K562 (cell line): ENCODE measurements at regions not wholly inside any gene's neighbourhood (a gene's known extent, or its start where the extent isn't known, plus 50 kb on each side); places are given as distances from the start of the nearest gene placed in this dataset.

Experiments used
- ATAC-seq: fragments of 200-7000 bp; cut with Tn5 transposase; 3 replicates; pipeline ENCODE4 v1.9.1; 2020; ENCODE audit warnings: moderate library complexity
- BruUV-seq: library from RNA; stranded (reverse); fragments of 400-500 nt; replicated peaks from 2 replicates; lab custom pipeline; 2021; lab: Mats Ljungman, UMichigan
- CTCF ChIA-PET: fragments of 300-600 bp; formaldehyde crosslinking; extraction: SDS; loops from one replicate; lab custom pipeline; 2021; ENCODE audit warnings: low intra/inter-chr PET ratio; lab: Yijun Ruan, JAX
- POLR2A ChIA-PET: fragments of 300-600, 350-650 bp; sonication (Branson Sonifier 250); formaldehyde crosslinking; extraction: SDS; loops from one replicate; lab custom pipeline; 2021; ENCODE audit warnings: antibody characterized with exemption, inconsistent platforms; lab: Yijun Ruan, JAX
- DNase-seq, 4 experiments: peaks; one replicate each; pipeline versions ENCODE4 v3.0.0 to v3.0.0-alpha.2; 2011 to 2018; ENCODE audit warnings: low spot score in 3 of 4, mixed read lengths in 3 of 4; ENCODE audit errors: extremely low read depth in 1 of 4
- FAIRE-seq: peaks from 2 replicates; lab custom pipeline; 2011; peaks lifted over from hg19 to GRCh38; lab: Jason Lieb, UNC
- H2AFZ ChIP-seq: 2 replicates; pipeline ENCODE4 v1.6.0; 2011; ENCODE audit warnings: low read depth, low read length, control low read depth, inconsistent platforms
- H3K27ac ChIP-seq: fragments of 200-600 bp; 3 replicates; pipeline ENCODE4 v1.8.0; 2011; ENCODE audit warnings: low read depth, mild to moderate bottlenecking, control low read depth, inconsistent platforms, low read length, moderate library complexity, mixed read lengths; ENCODE audit errors: extremely low read depth
- H3K27me3 ChIP-seq, 2 experiments: fragments of 300-600 bp in 1 of 2; 2 replicates in 1 of 2; 3 replicates in 1 of 2; pipeline versions ENCODE4 v1.6.0 to v1.8.0; 2011; ENCODE audit warnings: inconsistent platforms in 2 of 2, low read length in 2 of 2, mild to moderate bottlenecking in 1 of 2, mixed read lengths in 1 of 2, moderate library complexity in 1 of 2; ENCODE audit not compliant: control insufficient read depth in 2 of 2, insufficient read depth in 2 of 2
- H3K36me3 ChIP-seq: fragments of 300-600 bp; 3 replicates; pipeline ENCODE4 v1.8.0; 2011; ENCODE audit warnings: mild to moderate bottlenecking, low read length, inconsistent platforms; ENCODE audit not compliant: control insufficient read depth, insufficient read depth
- H3K4me1 ChIP-seq, 2 experiments: fragments of 200-600 bp in 1 of 2; replicated peaks in 1 of 2; 2 replicates in 1 of 2; 3 replicates in 1 of 2; pipeline versions ENCODE4 v1.5.1 to v1.8.0; 2011; ENCODE audit warnings: inconsistent platforms in 2 of 2, low read length in 2 of 2, mild to moderate bottlenecking in 1 of 2, mixed read lengths in 1 of 2, moderate library complexity in 1 of 2; ENCODE audit not compliant: control insufficient read depth in 2 of 2, insufficient read depth in 2 of 2
- H3K4me2 ChIP-seq: 2 replicates; pipeline ENCODE4 v1.6.1; 2011; ENCODE audit warnings: low read length, control low read depth, inconsistent platforms, mixed read lengths; ENCODE audit not compliant: insufficient read depth
- H3K4me3 ChIP-seq: fragments of 200-600 bp; sonication (generic), shearing (Covaris generic); 2 replicates; pipeline ENCODE4 v1.5.1; 2016; ENCODE audit warnings: control low read depth, inconsistent platforms
- H3K79me2 ChIP-seq: fragments of 200-600 bp; 3 replicates; pipeline ENCODE4 v1.8.0; 2011; ENCODE audit warnings: low read length, inconsistent platforms; ENCODE audit not compliant: control insufficient read depth, insufficient read depth
- H3K9ac ChIP-seq, 2 experiments: 2 replicates each; pipeline versions ENCODE4 v1.6.0 to v1.6.1; 2011; ENCODE audit warnings: low read depth in 2 of 2, low read length in 2 of 2, control low read depth in 1 of 2, inconsistent platforms in 1 of 2, mild to moderate bottlenecking in 1 of 2, mixed read lengths in 1 of 2; ENCODE audit not compliant: insufficient read depth in 1 of 2
- H3K9me1 ChIP-seq: one replicate; pipeline ENCODE4 v1.6.0; 2011; ENCODE audit warnings: inconsistent platforms, mild to moderate bottlenecking, low read length, moderate library complexity; ENCODE audit not compliant: control insufficient read depth, insufficient read depth
- H3K9me3 ChIP-seq: replicated peaks from 2 replicates; pipeline ENCODE4 v1.5.1; 2011; ENCODE audit warnings: low read depth, low read length, inconsistent platforms; ENCODE audit not compliant: control insufficient read depth, insufficient read depth
- H4K20me1 ChIP-seq: replicated peaks from 2 replicates; pipeline ENCODE4 v1.6.1; 2011; ENCODE audit warnings: low read length, inconsistent platforms, mixed read lengths; ENCODE audit not compliant: control insufficient read depth, insufficient read depth
- CBX8 ChIP-seq: fragments of 200-600 bp; sonication (generic); IDR thresholded peaks from 2 replicates; pipeline ENCODE4 v1.6.1; 2012; ENCODE audit warnings: borderline replicate concordance, mixed run types, low read depth, mild to moderate bottlenecking, moderate library complexity, mixed read lengths, low read length, control low read depth, inconsistent platforms; ENCODE audit not compliant: poor library complexity, severe bottlenecking; ENCODE audit errors: extremely low read depth
- HNRNPK ChIP-seq: fragments of 200-400 bp; formaldehyde crosslinking; IDR thresholded peaks from one replicate; pipeline ENCODE4 v1.6.1; 2018; ENCODE audit warnings: mild to moderate bottlenecking, low read depth, low read length; ENCODE audit not compliant: poor library complexity, severe bottlenecking
- NFXL1 ChIP-seq: fragments of 450-650 bp; formaldehyde crosslinking; IDR thresholded peaks from 2 replicates; pipeline ENCODE4 v1.4.0; 2021; ENCODE audit warnings: mild to moderate bottlenecking
- SIN3A ChIP-seq, 2 experiments: fragments of 150-350 bp in 1 of 2; IDR thresholded peaks; 2 replicates each; pipeline ENCODE4 v1.6.1; 2011 to 2016; ENCODE audit warnings: borderline replicate concordance in 2 of 2, low read depth in 2 of 2, low read length in 2 of 2, mild to moderate bottlenecking in 2 of 2, moderate library complexity in 2 of 2; ENCODE audit not compliant: control insufficient read depth in 1 of 2
- ZNF165 ChIP-seq: fragments of 250-450 bp; sonication (Bioruptor Pico); IDR thresholded peaks from 2 replicates; pipeline ENCODE4 v1.4.0; 2020; ENCODE audit warnings: borderline replicate concordance
- ZNF586 ChIP-seq: fragments of 450-650 bp; formaldehyde crosslinking; conservative IDR thresholded peaks from 2 replicates; pipeline ENCODE4 v1.4.0; 2020; ENCODE audit warnings: mild to moderate bottlenecking, moderate library complexity
- WGBS: fragments of 100-300 bp; shearing (Covaris generic); methylation state at CpG from one replicate; pipeline ENCODE4 v1.1.6; 2016; ENCODE audit warnings: low coverage, mixed read lengths; ENCODE audit not compliant: insufficient coverage; ENCODE audit errors: missing lambda C conversion rate; 5-methylcytosine and 5-hydroxymethylcytosine counted together
- in situ Hi-C: fragments of 300-500 bp; cut with MboI; formaldehyde crosslinking; loops from 4 replicates; pipeline ENCODE4 v1.15.0; 2018; ENCODE audit warnings: inconsistent platforms, mixed read lengths
- intact Hi-C: fragments of 100-400 bp; cut with micrococcal nuclease; formaldehyde crosslinking; loops from 2 replicates; pipeline ENCODE4 v1.14.2; 2022
- TF ChIP-seq, protein P1 (sequence below): sonication (generic); formaldehyde crosslinking; IDR thresholded peaks from 2 replicates; pipeline ENCODE4 v1.4.0; 2020; ENCODE audit warnings: mild to moderate bottlenecking, missing genetic modification reagents
- TF ChIP-seq, protein P2 (sequence below): sonication (generic); formaldehyde crosslinking; IDR thresholded peaks from 2 replicates; pipeline ENCODE4 v1.9.0; 2022; ENCODE audit warnings: mild to moderate bottlenecking, missing genetic modification reagents
- TF ChIP-seq, protein P3 (sequence below), 2 experiments: fragments of 450-650 bp in 1 of 2; sonication (generic) in 1 of 2; formaldehyde crosslinking in 1 of 2; IDR thresholded peaks in 1 of 2; conservative IDR thresholded peaks in 1 of 2; 2 replicates each; pipeline versions ENCODE4 v1.6.1 to v1.8.1; 2016 to 2023; ENCODE audit warnings: mild to moderate bottlenecking in 2 of 2, moderate library complexity in 2 of 2, inconsistent platforms in 1 of 2, missing genetic modification reagents in 1 of 2
- TF ChIP-seq, protein P4 (sequence below): fragments of 200-800 bp; sonication (Bioruptor generic); IDR thresholded peaks from 2 replicates; pipeline ENCODE4 v1.6.1; 2017; ENCODE audit warnings: missing genetic modification characterization, missing compliant biosample characterization

DNA sequence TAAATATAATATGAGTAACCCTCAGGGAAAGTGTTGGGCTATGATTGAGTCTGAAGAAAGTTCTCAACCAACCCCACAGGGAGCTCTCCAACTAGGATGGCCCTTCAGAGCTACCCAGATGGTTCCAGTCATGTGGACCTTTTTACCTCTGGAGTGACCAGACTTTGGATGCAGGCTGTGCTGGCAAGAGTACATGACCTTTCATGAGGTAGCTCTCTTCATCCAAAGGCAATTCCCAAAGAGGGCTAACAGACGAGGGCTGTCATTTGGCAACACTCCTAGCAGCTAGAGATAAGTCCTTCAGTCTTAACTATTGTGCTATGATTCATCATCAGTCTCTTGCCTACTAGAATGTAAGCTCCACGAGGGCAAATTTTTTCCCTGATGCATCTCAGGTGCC lies 75.4 kb downstream of the DUSP6 start:
- Histone ChIP-seq H3K27ac (no peak overlapping the region), H3K4me1 (no peaks in the 10 kb centered on the region; a peak in 1 of 5 replicates), H3K9ac (no peak overlapping the region), H3K36me3 (no peaks in the 10 kb centered on the region), H2AFZ (no peak overlapping the region), H4K20me1 (no peaks in the 10 kb centered on the region), H3K4me3 (no peak overlapping the region), H3K9me1 (no peaks in the 10 kb centered on the region), H3K79me2 (no peaks in the 10 kb centered on the region), H3K4me2 (no peak overlapping the region), H3K9me3 (no peaks in the 10 kb centered on the region), H3K27me3 (no peaks in the 10 kb centered on the region)
- ATAC-seq (no peak), DNase-seq (no peak), FAIRE-seq (no peak)
- in situ Hi-C loops, result no loop called here
- BruUV-seq, result no TSS peak
- intact Hi-C loops, result no loop called here
- ChIA-PET CTCF (no interaction called here), POLR2A (no interaction called here)
- 0% methylated on average over 2 of the region's 2 CpGs for WGBS
- TF ChIP-seq, protein P1, sequence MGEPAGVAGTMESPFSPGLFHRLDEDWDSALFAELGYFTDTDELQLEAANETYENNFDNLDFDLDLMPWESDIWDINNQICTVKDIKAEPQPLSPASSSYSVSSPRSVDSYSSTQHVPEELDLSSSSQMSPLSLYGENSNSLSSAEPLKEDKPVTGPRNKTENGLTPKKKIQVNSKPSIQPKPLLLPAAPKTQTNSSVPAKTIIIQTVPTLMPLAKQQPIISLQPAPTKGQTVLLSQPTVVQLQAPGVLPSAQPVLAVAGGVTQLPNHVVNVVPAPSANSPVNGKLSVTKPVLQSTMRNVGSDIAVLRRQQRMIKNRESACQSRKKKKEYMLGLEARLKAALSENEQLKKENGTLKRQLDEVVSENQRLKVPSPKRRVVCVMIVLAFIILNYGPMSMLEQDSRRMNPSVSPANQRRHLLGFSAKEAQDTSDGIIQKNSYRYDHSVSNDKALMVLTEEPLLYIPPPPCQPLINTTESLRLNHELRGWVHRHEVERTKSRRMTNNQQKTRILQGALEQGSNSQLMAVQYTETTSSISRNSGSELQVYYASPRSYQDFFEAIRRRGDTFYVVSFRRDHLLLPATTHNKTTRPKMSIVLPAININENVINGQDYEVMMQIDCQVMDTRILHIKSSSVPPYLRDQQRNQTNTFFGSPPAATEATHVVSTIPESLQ (CRISPR knock-in tag), result no peak
- no peak for TF ChIP-seq ZNF586

DNA sequence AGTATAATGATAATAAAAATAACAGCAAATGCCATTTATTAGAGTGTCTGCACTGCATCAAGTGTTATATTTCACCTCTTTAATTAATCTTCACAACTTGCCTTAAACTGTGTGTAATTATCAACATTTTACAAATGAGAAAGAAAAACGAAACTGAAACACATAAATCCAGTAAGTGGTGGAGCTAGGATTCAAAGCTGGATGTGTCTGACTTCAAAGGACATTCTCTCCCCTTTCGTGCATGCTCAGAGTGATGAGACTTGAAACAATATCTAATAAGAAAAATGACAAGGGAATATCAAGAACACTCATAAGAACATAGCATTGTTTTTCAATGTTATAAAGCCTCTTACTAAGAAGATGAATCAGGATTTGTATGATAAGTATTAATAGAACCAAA lies 78.8 kb downstream of the DUSP6 start:
- no peaks in the 10 kb centered on the region for H4K20me1 ChIP-seq
- ChIA-PET CTCF (no interaction called here), POLR2A (no interaction called here)
- no peak overlapping the region for H3K27ac ChIP-seq
- H3K4me3 ChIP-seq, result no peak overlapping the region
- no peaks in the 10 kb centered on the region for H3K36me3 ChIP-seq
- no peaks in the 10 kb centered on the region for H3K9me3 ChIP-seq
- no peak overlapping the region for H2AFZ ChIP-seq
- H3K79me2 ChIP-seq, result no peaks in the 10 kb centered on the region
- H3K27me3 ChIP-seq, result no peaks in the 10 kb centered on the region
- 0% methylated on average over 2 of the region's 2 CpGs for WGBS
- no peak for DNase-seq
- ATAC-seq, result no peak
- in situ Hi-C loops (no loop called here), intact Hi-C loops (no loop called here)
- no peak for FAIRE-seq
- no peaks in the 10 kb centered on the region for H3K9me1 ChIP-seq
- no peaks in the 10 kb centered on the region; a peak in 1 of 5 replicates for H3K4me1 ChIP-seq
- H3K9ac ChIP-seq, result no peak overlapping the region
- H3K4me2 ChIP-seq, result no peak overlapping the region
- BruUV-seq, result no TSS peak
- TF ChIP-seq SIN3A (IDR thresholded peaks at IDR 0.05; ENCODE audit: borderline replicate concordance in 2 of 2, control insufficient read depth in 1 of 2, low read depth in 2 of 2, low read length in 2 of 2) (no peak), NFXL1 (no peak), HNRNPK (no peak), ZNF165 (CRISPR knock-in tag) (no peak), CBX8 (no peak)
- TF ChIP-seq, protein P2, sequence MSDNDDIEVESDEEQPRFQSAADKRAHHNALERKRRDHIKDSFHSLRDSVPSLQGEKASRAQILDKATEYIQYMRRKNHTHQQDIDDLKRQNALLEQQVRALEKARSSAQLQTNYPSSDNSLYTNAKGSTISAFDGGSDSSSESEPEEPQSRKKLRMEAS (CRISPR knock-in tag), result no peak
- TF ChIP-seq, protein P3, sequence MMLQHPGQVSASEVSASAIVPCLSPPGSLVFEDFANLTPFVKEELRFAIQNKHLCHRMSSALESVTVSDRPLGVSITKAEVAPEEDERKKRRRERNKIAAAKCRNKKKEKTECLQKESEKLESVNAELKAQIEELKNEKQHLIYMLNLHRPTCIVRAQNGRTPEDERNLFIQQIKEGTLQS (IDR thresholded peaks at IDR 0.05), result no peak
- TF ChIP-seq, protein P3 (CRISPR knock-in tag; conservative IDR thresholded peaks at IDR 0.05), result no peak
- TF ChIP-seq, protein P4, sequence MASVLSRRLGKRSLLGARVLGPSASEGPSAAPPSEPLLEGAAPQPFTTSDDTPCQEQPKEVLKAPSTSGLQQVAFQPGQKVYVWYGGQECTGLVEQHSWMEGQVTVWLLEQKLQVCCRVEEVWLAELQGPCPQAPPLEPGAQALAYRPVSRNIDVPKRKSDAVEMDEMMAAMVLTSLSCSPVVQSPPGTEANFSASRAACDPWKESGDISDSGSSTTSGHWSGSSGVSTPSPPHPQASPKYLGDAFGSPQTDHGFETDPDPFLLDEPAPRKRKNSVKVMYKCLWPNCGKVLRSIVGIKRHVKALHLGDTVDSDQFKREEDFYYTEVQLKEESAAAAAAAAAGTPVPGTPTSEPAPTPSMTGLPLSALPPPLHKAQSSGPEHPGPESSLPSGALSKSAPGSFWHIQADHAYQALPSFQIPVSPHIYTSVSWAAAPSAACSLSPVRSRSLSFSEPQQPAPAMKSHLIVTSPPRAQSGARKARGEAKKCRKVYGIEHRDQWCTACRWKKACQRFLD, result no peak
